ENCODE measurements at regions not wholly inside any gene's neighbourhood (a gene's known extent, or its start where the extent isn't known, plus 50 kb on each side); places are given as distances from the start of the nearest gene placed in this dataset.

DNA sequence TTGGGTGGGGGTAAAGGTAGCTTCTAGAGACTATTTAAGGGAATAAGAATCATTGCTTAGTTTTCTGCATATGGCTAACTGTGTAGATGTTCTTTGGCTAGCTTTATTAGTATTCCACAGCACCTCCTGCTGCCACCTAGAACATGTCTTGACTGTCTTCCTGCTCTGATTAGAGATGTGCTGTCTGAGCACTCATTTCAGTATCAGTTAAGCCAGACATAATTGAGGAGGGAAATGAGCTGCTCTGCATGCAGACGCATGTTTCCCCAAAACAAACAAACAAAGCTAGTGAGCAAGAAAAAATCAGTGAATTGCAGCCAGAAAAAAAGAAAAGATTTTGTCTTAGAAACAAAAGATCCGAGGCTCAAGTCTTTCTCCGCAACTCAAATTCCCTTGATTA, 402.2 kb downstream of the AASDHPPT start:
- Mint-ChIP-seq H3K27me3 (ENCODE audit: low read depth) (no peaks in the 10 kb centered on the region), H3K4me1 (peaks cover 6 to 10% of the 10 kb centered on the region in 2 experiments; a peak in 3 of 4 replicates), H3K4me3 (no peak overlapping the region), H3K27ac (no peak overlapping the region), H3K9me3 (no peaks in the 10 kb centered on the region), H3K36me3 (ENCODE audit: insufficient read depth in 1 of 3, low read depth in 3 of 3) (no peaks in the 10 kb centered on the region)
- H3K27ac ChIP-seq (ENCODE audit: insufficient read length, low read depth, low read length): no peak overlapping the region
- no peaks in the 10 kb centered on the region for H3K27me3 ChIP-seq (ENCODE audit: insufficient read depth, low read length)
- no peak overlapping the region for H4K5ac ChIP-seq (ENCODE audit: insufficient read length, low read depth, low read length)
- DNase-seq: no peak
- H3K18ac ChIP-seq (ENCODE audit: insufficient read length, low read depth, low read length): no peak overlapping the region
- H3K23me2 ChIP-seq (ENCODE audit: insufficient read length, low read depth, low read length, poor library complexity, severe bottlenecking): no peaks in the 10 kb centered on the region
- no peak overlapping the region for H2AK5ac ChIP-seq (ENCODE audit: insufficient read length, low read length)
- H2BK5ac ChIP-seq (ENCODE audit: insufficient read length, low read length): no peak overlapping the region
- no peak overlapping the region for H3K4ac ChIP-seq (ENCODE audit: low read depth, low read length)
- no peak overlapping the region for H2BK120ac ChIP-seq (ENCODE audit: low read depth, low read length, poor library complexity, severe bottlenecking)
- H3K56ac ChIP-seq (ENCODE audit: insufficient read length, low read depth, low read length): no peak overlapping the region
- H4K91ac ChIP-seq (ENCODE audit: insufficient read length, low read depth, low read length): no peak overlapping the region
- no peak overlapping the region for H2BK15ac ChIP-seq (ENCODE audit: low read depth, low read length)
- TF ChIP-seq, protein P1, sequence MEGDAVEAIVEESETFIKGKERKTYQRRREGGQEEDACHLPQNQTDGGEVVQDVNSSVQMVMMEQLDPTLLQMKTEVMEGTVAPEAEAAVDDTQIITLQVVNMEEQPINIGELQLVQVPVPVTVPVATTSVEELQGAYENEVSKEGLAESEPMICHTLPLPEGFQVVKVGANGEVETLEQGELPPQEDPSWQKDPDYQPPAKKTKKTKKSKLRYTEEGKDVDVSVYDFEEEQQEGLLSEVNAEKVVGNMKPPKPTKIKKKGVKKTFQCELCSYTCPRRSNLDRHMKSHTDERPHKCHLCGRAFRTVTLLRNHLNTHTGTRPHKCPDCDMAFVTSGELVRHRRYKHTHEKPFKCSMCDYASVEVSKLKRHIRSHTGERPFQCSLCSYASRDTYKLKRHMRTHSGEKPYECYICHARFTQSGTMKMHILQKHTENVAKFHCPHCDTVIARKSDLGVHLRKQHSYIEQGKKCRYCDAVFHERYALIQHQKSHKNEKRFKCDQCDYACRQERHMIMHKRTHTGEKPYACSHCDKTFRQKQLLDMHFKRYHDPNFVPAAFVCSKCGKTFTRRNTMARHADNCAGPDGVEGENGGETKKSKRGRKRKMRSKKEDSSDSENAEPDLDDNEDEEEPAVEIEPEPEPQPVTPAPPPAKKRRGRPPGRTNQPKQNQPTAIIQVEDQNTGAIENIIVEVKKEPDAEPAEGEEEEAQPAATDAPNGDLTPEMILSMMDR (conservative IDR thresholded peaks at IDR 0.05): no peak
- no peak overlapping the region for H3K9ac ChIP-seq (ENCODE audit: extremely low read depth, insufficient read length, low read length)
- H3K14ac ChIP-seq (ENCODE audit: insufficient read depth, low read length): no peak overlapping the region
- no CpG with 5 or more reads among the region's 3 CpGs for WGBS (ENCODE audit: extremely low coverage, insufficient read length, low lambda C conversion rate)
- H3K79me1 ChIP-seq (ENCODE audit: insufficient read depth, low read depth, low read length, poor library complexity, severe bottlenecking): no peaks in the 10 kb centered on the region
- H4K8ac ChIP-seq (replicated peaks; ENCODE audit: insufficient read length, low read depth, low read length): no peak overlapping the region
- H3K23ac ChIP-seq (ENCODE audit: insufficient read length, low read depth, low read length): no peak overlapping the region
- no peaks in the 10 kb centered on the region for H3K79me2 ChIP-seq (ENCODE audit: insufficient read depth, low read length)
- H4K20me1 ChIP-seq (ENCODE audit: control insufficient read depth, insufficient read depth, insufficient read length): no peaks in the 10 kb centered on the region
- H2AFZ ChIP-seq (ENCODE audit: low read length): no peak overlapping the region
- no peak overlapping the region for H2BK20ac ChIP-seq (ENCODE audit: low read depth, low read length, poor library complexity, severe bottlenecking)
- H2BK12ac ChIP-seq (ENCODE audit: insufficient read length, low read depth, low read length): no peak overlapping the region
- H3T11ph ChIP-seq (ENCODE audit: low read length): no peak overlapping the region
- no peaks in the 10 kb centered on the region for H3K4me1 ChIP-seq (ENCODE audit: insufficient read depth, low read length)
- no peaks in the 10 kb centered on the region for H3K9me3 ChIP-seq (ENCODE audit: control insufficient read depth, low read depth, low read length)
- H3K4me2 ChIP-seq (ENCODE audit: insufficient read depth, insufficient read length, low read length): no peak overlapping the region

Data from H9 (cell line).